IMR-90 (cell line): ENCODE measurements at regions not wholly inside any gene's neighbourhood (a gene's known extent, or its start where the extent isn't known, plus 50 kb on each side); places are given as distances from the start of the nearest gene placed in this dataset.

ENCODE experiments used
- CEBPB ChIP-seq: IDR thresholded peaks from 2 replicates; pipeline ENCODE4 v1.6.1; 2012; ENCODE audit warnings: low read depth, low read length, improper control_type of control experiment
- CHD1 ChIP-seq: IDR thresholded peaks from 2 replicates; pipeline ENCODE4 v1.6.1; 2012; ENCODE audit warnings: low read depth, low read length, improper control_type of control experiment
- FOS ChIP-seq: fragments of 150-350 bp; IDR thresholded peaks from 2 replicates; pipeline ENCODE4 v1.6.1; 2016; ENCODE audit warnings: low read depth, low read length
- MAFK ChIP-seq: IDR thresholded peaks from 2 replicates; pipeline ENCODE4 v1.6.1; 2012; ENCODE audit warnings: low read depth, low read length, improper control_type of control experiment
- MXI1 ChIP-seq: IDR thresholded peaks from 2 replicates; pipeline ENCODE4 v1.6.1; 2012; ENCODE audit warnings: low read depth, mild to moderate bottlenecking, low read length, moderate library complexity, borderline replicate concordance
- POLR2A ChIP-seq: IDR thresholded peaks from 2 replicates; pipeline ENCODE4 v1.6.1; 2012; ENCODE audit warnings: mild to moderate bottlenecking, low read depth, low read length
- RFX5 ChIP-seq: IDR thresholded peaks from 2 replicates; pipeline ENCODE4 v1.8.0; 2012; ENCODE audit warnings: low read depth, mild to moderate bottlenecking, low read length, moderate library complexity
- SMC3 ChIP-seq: fragments of 150-350 bp; IDR thresholded peaks from 2 replicates; pipeline ENCODE4 v1.6.1; 2016; ENCODE audit warnings: low read depth, mild to moderate bottlenecking, antibody characterized with exemption, low read length, moderate library complexity
- TF ChIP-seq, protein P1 (sequence below): conservative IDR thresholded peaks from 2 replicates; pipeline ENCODE4 v1.5.1; 2012; ENCODE audit warnings: mild to moderate bottlenecking, low read depth, low read length, improper control_type of control experiment
- TF ChIP-seq, protein P2 (sequence below): fragments of 150-350 bp; IDR thresholded peaks from 2 replicates; pipeline ENCODE4 v1.6.1; 2017; ENCODE audit warnings: mild to moderate bottlenecking, antibody characterized with exemption, low read length, low read depth

- TF ChIP-seq, protein P1, sequence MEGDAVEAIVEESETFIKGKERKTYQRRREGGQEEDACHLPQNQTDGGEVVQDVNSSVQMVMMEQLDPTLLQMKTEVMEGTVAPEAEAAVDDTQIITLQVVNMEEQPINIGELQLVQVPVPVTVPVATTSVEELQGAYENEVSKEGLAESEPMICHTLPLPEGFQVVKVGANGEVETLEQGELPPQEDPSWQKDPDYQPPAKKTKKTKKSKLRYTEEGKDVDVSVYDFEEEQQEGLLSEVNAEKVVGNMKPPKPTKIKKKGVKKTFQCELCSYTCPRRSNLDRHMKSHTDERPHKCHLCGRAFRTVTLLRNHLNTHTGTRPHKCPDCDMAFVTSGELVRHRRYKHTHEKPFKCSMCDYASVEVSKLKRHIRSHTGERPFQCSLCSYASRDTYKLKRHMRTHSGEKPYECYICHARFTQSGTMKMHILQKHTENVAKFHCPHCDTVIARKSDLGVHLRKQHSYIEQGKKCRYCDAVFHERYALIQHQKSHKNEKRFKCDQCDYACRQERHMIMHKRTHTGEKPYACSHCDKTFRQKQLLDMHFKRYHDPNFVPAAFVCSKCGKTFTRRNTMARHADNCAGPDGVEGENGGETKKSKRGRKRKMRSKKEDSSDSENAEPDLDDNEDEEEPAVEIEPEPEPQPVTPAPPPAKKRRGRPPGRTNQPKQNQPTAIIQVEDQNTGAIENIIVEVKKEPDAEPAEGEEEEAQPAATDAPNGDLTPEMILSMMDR, result no peak
- no peak for TF ChIP-seq POLR2A
- no peak for TF ChIP-seq SMC3
- no peak for TF ChIP-seq RFX5
- TF ChIP-seq MXI1, result no peak
- no peak for TF ChIP-seq CEBPB
- TF ChIP-seq, protein P2, sequence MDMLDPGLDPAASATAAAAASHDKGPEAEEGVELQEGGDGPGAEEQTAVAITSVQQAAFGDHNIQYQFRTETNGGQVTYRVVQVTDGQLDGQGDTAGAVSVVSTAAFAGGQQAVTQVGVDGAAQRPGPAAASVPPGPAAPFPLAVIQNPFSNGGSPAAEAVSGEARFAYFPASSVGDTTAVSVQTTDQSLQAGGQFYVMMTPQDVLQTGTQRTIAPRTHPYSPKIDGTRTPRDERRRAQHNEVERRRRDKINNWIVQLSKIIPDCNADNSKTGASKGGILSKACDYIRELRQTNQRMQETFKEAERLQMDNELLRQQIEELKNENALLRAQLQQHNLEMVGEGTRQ, result no peak
- TF ChIP-seq CHD1, result no peak
- no peak for TF ChIP-seq MAFK
- TF ChIP-seq FOS, result no peak
Observed at GRCh38 chr11:11011617-11012016, 153.8 kb upstream of the ZBED5 start.
